CD4-positive, alpha-beta T cell treated with Interleukin-17A for 4 hours (primary cell): ENCODE measurements at regions not wholly inside any gene's neighbourhood (a gene's known extent, or its start where the extent isn't known, plus 50 kb on each side); places are given as distances from the start of the nearest gene placed in this dataset.
"Not testable (repeated sequence)": the region's sequence is repeated elsewhere in the genome, so short reads cannot be mapped to it uniquely, and the experiment has no call there.

Source experiments
- DNase-seq: peaks from one replicate; pipeline ENCODE4 v3.0.0-alpha.2; 2020; ENCODE audit warnings: mixed read lengths

- no peak for DNase-seq
Observed at GRCh38 chr1:91606546-91607078, 106.0 kb downstream of the CDC7 start.

GRCh38 chr1:91607686-91608085 is 107.0 kb downstream of the CDC7 start:
- not testable (repeated sequence) for DNase-seq

- DNase-seq, result no peak
Observed at GRCh38 chr1:91608876-91609275, 108.2 kb downstream of the CDC7 start.

GRCh38 chr1:91609551-91609950 is 108.9 kb downstream of the CDC7 start:
- no peak for DNase-seq

GRCh38 chr1:91610102-91610501 is 109.5 kb downstream of the CDC7 start:
- no peak for DNase-seq

GRCh38 chr1:91610789-91611188 is 110.1 kb downstream of the CDC7 start:
- no peak for DNase-seq

- DNase-seq, result no peak
Observed at GRCh38 chr1:91611483-91611917, 110.8 kb downstream of the CDC7 start.

GRCh38 chr1:91613595-91613994 is 112.9 kb downstream of the CDC7 start:
- DNase-seq, result no peak

- DNase-seq, result no peak
Observed at GRCh38 chr1:91616712-91617111, 116.1 kb downstream of the CDC7 start.

- peak; percentile 28 for DNase-seq
Observed at GRCh38 chr1:91617285-91617765, 116.7 kb downstream of the CDC7 start.

- no peak for DNase-seq
Observed at GRCh38 chr1:91619881-91620280, 119.2 kb downstream of the CDC7 start.

- DNase-seq, result no peak
Observed at GRCh38 chr1:91621360-91621759, 120.7 kb downstream of the CDC7 start.

GRCh38 chr1:91621907-91622306 is 121.3 kb downstream of the CDC7 start:
- DNase-seq, result no peak

GRCh38 chr1:91622616-91623015 is 122.0 kb downstream of the CDC7 start:
- DNase-seq, result no peak

- DNase-seq, result no peak
Observed at GRCh38 chr1:91623020-91623419, 122.4 kb downstream of the CDC7 start.

- no peak for DNase-seq
Observed at GRCh38 chr1:91624331-91624730, 123.7 kb downstream of the CDC7 start.
